GM12874 (cell line): ENCODE measurements at regions not wholly inside any gene's neighbourhood (a gene's known extent, or its start where the extent isn't known, plus 50 kb on each side); places are given as distances from the start of the nearest gene placed in this dataset.

Experiments
- TF ChIP-seq, protein P1 (sequence below): IDR thresholded peaks from 2 replicates; pipeline ENCODE4 v1.5.1; 2011; ENCODE audit warnings: low read depth, mild to moderate bottlenecking, control low read depth, low read length, moderate library complexity; ENCODE audit not compliant: insufficient read depth

- TF ChIP-seq, protein P1, sequence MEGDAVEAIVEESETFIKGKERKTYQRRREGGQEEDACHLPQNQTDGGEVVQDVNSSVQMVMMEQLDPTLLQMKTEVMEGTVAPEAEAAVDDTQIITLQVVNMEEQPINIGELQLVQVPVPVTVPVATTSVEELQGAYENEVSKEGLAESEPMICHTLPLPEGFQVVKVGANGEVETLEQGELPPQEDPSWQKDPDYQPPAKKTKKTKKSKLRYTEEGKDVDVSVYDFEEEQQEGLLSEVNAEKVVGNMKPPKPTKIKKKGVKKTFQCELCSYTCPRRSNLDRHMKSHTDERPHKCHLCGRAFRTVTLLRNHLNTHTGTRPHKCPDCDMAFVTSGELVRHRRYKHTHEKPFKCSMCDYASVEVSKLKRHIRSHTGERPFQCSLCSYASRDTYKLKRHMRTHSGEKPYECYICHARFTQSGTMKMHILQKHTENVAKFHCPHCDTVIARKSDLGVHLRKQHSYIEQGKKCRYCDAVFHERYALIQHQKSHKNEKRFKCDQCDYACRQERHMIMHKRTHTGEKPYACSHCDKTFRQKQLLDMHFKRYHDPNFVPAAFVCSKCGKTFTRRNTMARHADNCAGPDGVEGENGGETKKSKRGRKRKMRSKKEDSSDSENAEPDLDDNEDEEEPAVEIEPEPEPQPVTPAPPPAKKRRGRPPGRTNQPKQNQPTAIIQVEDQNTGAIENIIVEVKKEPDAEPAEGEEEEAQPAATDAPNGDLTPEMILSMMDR: no peak
Measured at GRCh38 chr5:8805653-8806052, 740.2 kb downstream of the SEMA5A start.

- TF ChIP-seq, protein P1: no peak
Measured at GRCh38 chr5:8807636-8808035, 738.2 kb downstream of the SEMA5A start.

DNA sequence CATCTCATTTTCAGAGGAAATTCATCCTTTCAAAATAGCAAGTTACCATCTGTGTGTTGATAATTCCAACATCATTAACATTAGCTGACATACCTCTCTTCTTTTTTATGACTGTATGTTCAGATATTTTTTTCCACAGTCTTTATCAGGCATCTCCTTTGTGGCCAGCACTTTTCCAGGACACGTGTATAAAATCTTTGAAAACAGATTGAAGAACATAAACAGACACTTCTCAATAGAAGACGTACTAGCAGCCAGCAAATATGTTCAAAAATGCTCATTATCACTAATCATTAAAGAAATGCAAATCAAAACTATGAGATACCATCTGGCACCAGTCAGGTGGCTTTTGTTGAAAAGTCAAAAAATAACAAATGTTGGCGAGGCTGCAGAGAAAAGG is 734.3 kb downstream of the SEMA5A start:
- TF ChIP-seq, protein P1: no peak

- TF ChIP-seq, protein P1: no peak
Measured at GRCh38 chr5:8813180-8813579, 732.7 kb downstream of the SEMA5A start.

- TF ChIP-seq, protein P1: no peak
Measured at GRCh38 chr5:8814105-8814504, 731.8 kb downstream of the SEMA5A start.

GRCh38 chr5:8824371-8824770 is 721.5 kb downstream of the SEMA5A start:
- TF ChIP-seq, protein P1: no peak

DNA sequence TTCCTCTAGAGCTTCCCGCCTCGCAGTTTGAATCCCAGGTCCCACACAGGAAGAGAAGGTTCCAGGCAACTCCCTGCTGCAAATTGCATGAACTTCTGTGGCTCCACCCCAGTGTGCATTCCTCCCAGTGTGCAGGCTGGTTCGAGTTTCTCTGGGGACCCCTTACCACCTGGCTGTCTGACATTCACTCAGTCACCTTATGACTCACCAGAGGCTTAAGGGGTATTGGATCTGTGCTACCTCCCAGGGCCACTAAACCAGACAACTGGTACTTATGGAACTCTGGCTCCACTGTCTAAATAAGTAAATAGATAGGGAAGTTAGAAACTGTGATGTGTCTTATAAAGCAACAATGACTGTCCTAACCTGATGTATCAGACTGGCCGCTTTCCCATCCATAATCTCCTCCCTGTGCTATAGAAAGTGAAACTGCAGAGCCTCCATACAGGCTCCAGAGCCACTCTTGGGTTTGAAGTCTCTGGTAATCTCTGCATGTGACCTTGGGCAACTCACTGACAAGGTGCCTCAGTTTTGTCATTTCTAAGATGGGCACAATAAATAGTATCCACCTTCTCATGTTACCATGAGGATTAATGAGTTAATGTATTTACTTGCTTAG is 720.6 kb downstream of the SEMA5A start:
- TF ChIP-seq, protein P1: no peak
